ENCODE measurements at regions not wholly inside any gene's neighbourhood (a gene's known extent, or its start where the extent isn't known, plus 50 kb on each side); places are given as distances from the start of the nearest gene placed in this dataset.

- H3K4me3 ChIP-seq (ENCODE audit: low read depth, low read length, poor library complexity, severe bottlenecking) = no peak overlapping the region
- intact Hi-C loops (cut with micrococcal nuclease; ENCODE audit: unreplicated experiment) = no loop called here
- no peaks in the 10 kb centered on the region for H3K9me3 ChIP-seq (ENCODE audit: low read depth, low read length, poor library complexity, severe bottlenecking)
- no TSS peak for BruUV-seq (replicated peaks)
- CTCF ChIA-PET = no interaction called here
- TF ChIP-seq EZH2 (IDR thresholded peaks at IDR 0.05; ENCODE audit: borderline replicate concordance, low read depth, low read length, poor library complexity, severe bottlenecking) (no peak), CTCF (conservative IDR thresholded peaks at IDR 0.05; ENCODE audit: low read depth, low read length) (no peak)
- H3K27me3 ChIP-seq (replicated peaks; ENCODE audit: insufficient read depth, low read depth, low read length, poor library complexity) = peaks cover 3% of the 10 kb centered on the region
- no peaks in the 10 kb centered on the region for H3K36me3 ChIP-seq (ENCODE audit: insufficient read depth, low read length, poor library complexity, severe bottlenecking)
- POLR2A ChIA-PET (ENCODE audit: low non-redundant PET) = no interaction called here
- no peaks in the 10 kb centered on the region for H3K4me1 ChIP-seq (ENCODE audit: insufficient read depth, low read length, poor library complexity, severe bottlenecking)
- DNase-seq (ENCODE audit: low spot score) = no peak
- no peak overlapping the region for H3K27ac ChIP-seq (ENCODE audit: low read depth, low read length, poor library complexity, severe bottlenecking)
Observed at GRCh38 chr10:84593506-84593905, 265.1 kb downstream of the CCSER2 start.

DNA sequence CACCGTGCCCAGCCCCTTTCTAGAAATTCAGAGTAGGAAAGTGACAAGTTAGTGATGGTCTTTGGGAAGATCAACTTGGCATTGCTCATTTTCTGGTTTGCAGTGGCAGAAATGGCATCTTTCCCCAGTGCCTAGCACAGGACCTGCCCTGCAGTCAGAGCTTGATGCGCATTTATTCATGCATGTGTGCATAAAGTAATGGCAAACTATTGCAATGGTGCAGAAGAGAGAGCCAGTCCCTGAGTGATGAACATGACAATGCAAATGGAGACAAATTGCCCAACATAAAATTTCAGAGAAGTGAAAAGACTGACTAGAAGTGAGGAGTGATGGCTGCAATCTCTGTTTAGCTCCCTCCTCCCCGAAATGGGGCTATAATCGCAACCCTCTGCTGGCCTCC is 268.2 kb downstream of the CCSER2 start:
- TF ChIP-seq CTCF (conservative IDR thresholded peaks at IDR 0.05; ENCODE audit: low read depth, low read length) (no peak), EZH2 (IDR thresholded peaks at IDR 0.05; ENCODE audit: borderline replicate concordance, low read depth, low read length, poor library complexity, severe bottlenecking) (no peak)
- no peak for DNase-seq (ENCODE audit: low spot score)
- intact Hi-C loops (cut with micrococcal nuclease; ENCODE audit: unreplicated experiment) = no loop called here
- POLR2A ChIA-PET (ENCODE audit: low non-redundant PET) = no interaction called here
- H3K36me3 ChIP-seq (ENCODE audit: insufficient read depth, low read length, poor library complexity, severe bottlenecking) = no peaks in the 10 kb centered on the region
- BruUV-seq (replicated peaks) = no TSS peak
- no peaks in the 10 kb centered on the region for H3K4me1 ChIP-seq (ENCODE audit: insufficient read depth, low read length, poor library complexity, severe bottlenecking)
- H3K27ac ChIP-seq (ENCODE audit: low read depth, low read length, poor library complexity, severe bottlenecking) = no peak overlapping the region
- CTCF ChIA-PET = no interaction called here
- no peaks in the 10 kb centered on the region for H3K9me3 ChIP-seq (ENCODE audit: low read depth, low read length, poor library complexity, severe bottlenecking)
- no peak overlapping the region for H3K4me3 ChIP-seq (ENCODE audit: low read depth, low read length, poor library complexity, severe bottlenecking)
- H3K27me3 ChIP-seq (replicated peaks; ENCODE audit: insufficient read depth, low read depth, low read length, poor library complexity) = peaks cover 13% of the 10 kb centered on the region

- CTCF ChIA-PET = no interaction called here
- Histone ChIP-seq H3K36me3 (ENCODE audit: insufficient read depth, low read length, poor library complexity, severe bottlenecking) (no peaks in the 10 kb centered on the region), H3K9me3 (ENCODE audit: low read depth, low read length, poor library complexity, severe bottlenecking) (no peaks in the 10 kb centered on the region), H3K27me3 (replicated peaks; ENCODE audit: insufficient read depth, low read depth, low read length, poor library complexity) (peaks cover 10% of the 10 kb centered on the region), H3K4me3 (ENCODE audit: low read depth, low read length, poor library complexity, severe bottlenecking) (no peak overlapping the region), H3K4me1 (ENCODE audit: insufficient read depth, low read length, poor library complexity, severe bottlenecking) (no peaks in the 10 kb centered on the region), H3K27ac (ENCODE audit: low read depth, low read length, poor library complexity, severe bottlenecking) (no peak overlapping the region)
- intact Hi-C loops (cut with micrococcal nuclease; ENCODE audit: unreplicated experiment) = no loop called here
- no peak for TF ChIP-seq EZH2 (IDR thresholded peaks at IDR 0.05; ENCODE audit: borderline replicate concordance, low read depth, low read length, poor library complexity, severe bottlenecking)
- TF ChIP-seq CTCF (conservative IDR thresholded peaks at IDR 0.05; ENCODE audit: low read depth, low read length) = 0 out of 2 replicates have a peak, but pooled peaks have one; percentile 23
- DNase-seq (ENCODE audit: low spot score) = no peak
- POLR2A ChIA-PET (ENCODE audit: low non-redundant PET) = no interaction called here
- BruUV-seq (replicated peaks) = no TSS peak
Observed at GRCh38 chr10:84599254-84599653, 270.9 kb downstream of the CCSER2 start.
